Panc1 (cell line): ENCODE measurements at regions not wholly inside any gene's neighbourhood (a gene's known extent, or its start where the extent isn't known, plus 50 kb on each side); places are given as distances from the start of the nearest gene placed in this dataset.
"Not testable (repeated sequence)": the region's sequence is repeated elsewhere in the genome, so short reads cannot be mapped to it uniquely, and the experiment has no call there.

Experiments used
- ATAC-seq: fragments of 200-7000 bp; cut with Tn5 transposase; 2 replicates; pipeline ENCODE4 v1.9.1; 2020; ENCODE audit warnings: mild to moderate bottlenecking, moderate library complexity
- BruUV-seq: library from RNA; stranded (reverse); fragments of 400-500 nt; replicated peaks from 2 replicates; lab custom pipeline; 2021; lab: Mats Ljungman, UMichigan
- CTCF ChIA-PET: fragments of 300-600 bp; sonication (Branson Sonifier 250); formaldehyde crosslinking; loops from one replicate; lab custom pipeline; 2022; ENCODE audit warnings: antibody characterized with exemption; lab: Charles Lee
- POLR2A ChIA-PET: fragments of 300-600 bp; sonication (Branson Sonifier 250); formaldehyde crosslinking; loops from one replicate; lab custom pipeline; 2022; ENCODE audit warnings: antibody characterized with exemption; lab: Charles Lee
- DNase-seq: peaks from one replicate; pipeline ENCODE4 v3.0.0-alpha.2; 2010; ENCODE audit warnings: low read depth, low spot score
- H3K27ac ChIP-seq: 2 replicates; pipeline ENCODE4 v1.5.1; 2011; ENCODE audit warnings: mild to moderate bottlenecking, low read length, inconsistent platforms
- H3K27me3 ChIP-seq: fragments of 200-500 bp; sonication (Bioruptor generic); 2 replicates; pipeline ENCODE4 v1.6.0; 2014; ENCODE audit warnings: low read length, inconsistent platforms; ENCODE audit not compliant: control insufficient read depth, insufficient read depth
- H3K36me3 ChIP-seq: fragments of 200-500 bp; sonication (Bioruptor generic); 2 replicates; pipeline ENCODE4 v1.5.1; 2014; ENCODE audit warnings: inconsistent platforms, mild to moderate bottlenecking, low read length, moderate library complexity; ENCODE audit not compliant: control insufficient read depth, insufficient read depth
- H3K4me1 ChIP-seq: 2 replicates; pipeline ENCODE4 v1.5.1; 2011; ENCODE audit warnings: inconsistent platforms, mild to moderate bottlenecking, low read length, moderate library complexity; ENCODE audit not compliant: control insufficient read depth, insufficient read depth
- H3K4me3 ChIP-seq, 2 experiments: 2 replicates each; pipeline ENCODE4 v1.5.1; 2011 to 2012; ENCODE audit warnings: low read depth in 2 of 2, low read length in 2 of 2, mild to moderate bottlenecking in 2 of 2, inconsistent platforms in 1 of 2, moderate library complexity in 1 of 2
- H3K9me3 ChIP-seq: fragments of 200-500 bp; sonication (Bioruptor generic); 2 replicates; pipeline ENCODE4 v1.5.1; 2014; ENCODE audit warnings: low read depth, mild to moderate bottlenecking, inconsistent platforms, low read length, moderate library complexity; ENCODE audit not compliant: control insufficient read depth, insufficient read depth
- POLR2AphosphoS5 ChIP-seq: IDR thresholded peaks from 2 replicates; pipeline ENCODE4 v1.6.1; 2012; ENCODE audit warnings: mild to moderate bottlenecking, low read depth, low read length, moderate library complexity
- REST ChIP-seq, 2 experiments: IDR thresholded peaks; 2 replicates each; pipeline ENCODE4 v1.6.1; 2011 to 2012; ENCODE audit warnings: low read depth in 2 of 2, control low read depth in 1 of 2, low read length in 1 of 2, mild to moderate bottlenecking in 1 of 2, moderate library complexity in 1 of 2; ENCODE audit not compliant: insufficient read depth in 1 of 2
- SIN3A ChIP-seq: IDR thresholded peaks from 2 replicates; pipeline ENCODE4 v1.6.1; 2012; ENCODE audit warnings: low read depth, mild to moderate bottlenecking, low read length, moderate library complexity, borderline replicate concordance; ENCODE audit not compliant: insufficient read depth
- TCF7L2 ChIP-seq: IDR thresholded peaks from 2 replicates; pipeline ENCODE4 v1.6.1; 2011; ENCODE audit warnings: mild to moderate bottlenecking, low read depth, low read length, inconsistent platforms
- in situ Hi-C: cut with HindIII; loops from 2 replicates; pipeline ENCODE4 v1.10.0; 2016; ENCODE audit warnings: low sequenced_read_pairs, low pct_unique_long_range_greater_than_20kb
- intact Hi-C: fragments of 100-400 bp; cut with micrococcal nuclease; formaldehyde crosslinking; loops from one replicate; pipeline ENCODE4 v1.10.0; 2022; ENCODE audit not compliant: unreplicated experiment
- TF ChIP-seq, protein P1 (sequence below): fragments of 450-650 bp; IDR thresholded peaks from 2 replicates; pipeline ENCODE4 v1.5.1; 2017; ENCODE audit warnings: mild to moderate bottlenecking

DNA sequence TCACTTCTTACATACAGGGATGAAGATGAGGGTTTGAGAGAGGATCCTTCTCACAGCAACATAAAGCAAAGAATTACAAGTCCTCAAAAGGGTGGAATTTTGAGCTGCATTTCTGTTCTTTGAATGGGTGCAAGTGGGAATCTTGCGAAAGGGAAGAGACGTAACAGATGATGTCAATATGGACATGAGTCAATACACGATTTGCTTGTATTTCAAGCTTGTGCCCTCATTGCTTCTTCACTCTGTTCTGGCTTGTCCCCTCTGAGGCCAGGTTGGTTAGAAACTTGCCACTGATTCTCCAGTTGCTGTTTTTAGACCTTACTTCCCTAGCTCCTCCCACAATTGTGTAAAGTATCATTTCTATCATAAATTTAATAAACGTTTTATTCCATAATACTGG is 104.8 kb upstream of the CLINT1 start:
- ChIA-PET CTCF (no interaction called here), POLR2A (no interaction called here)
- TF ChIP-seq TCF7L2 (no peak), REST (IDR thresholded peaks at IDR 0.05; ENCODE audit: insufficient read depth in 1 of 2, low read depth in 2 of 2, low read length in 1 of 2) (no peak), POLR2AphosphoS5 (no peak), SIN3A (no peak)
- TF ChIP-seq, protein P1, sequence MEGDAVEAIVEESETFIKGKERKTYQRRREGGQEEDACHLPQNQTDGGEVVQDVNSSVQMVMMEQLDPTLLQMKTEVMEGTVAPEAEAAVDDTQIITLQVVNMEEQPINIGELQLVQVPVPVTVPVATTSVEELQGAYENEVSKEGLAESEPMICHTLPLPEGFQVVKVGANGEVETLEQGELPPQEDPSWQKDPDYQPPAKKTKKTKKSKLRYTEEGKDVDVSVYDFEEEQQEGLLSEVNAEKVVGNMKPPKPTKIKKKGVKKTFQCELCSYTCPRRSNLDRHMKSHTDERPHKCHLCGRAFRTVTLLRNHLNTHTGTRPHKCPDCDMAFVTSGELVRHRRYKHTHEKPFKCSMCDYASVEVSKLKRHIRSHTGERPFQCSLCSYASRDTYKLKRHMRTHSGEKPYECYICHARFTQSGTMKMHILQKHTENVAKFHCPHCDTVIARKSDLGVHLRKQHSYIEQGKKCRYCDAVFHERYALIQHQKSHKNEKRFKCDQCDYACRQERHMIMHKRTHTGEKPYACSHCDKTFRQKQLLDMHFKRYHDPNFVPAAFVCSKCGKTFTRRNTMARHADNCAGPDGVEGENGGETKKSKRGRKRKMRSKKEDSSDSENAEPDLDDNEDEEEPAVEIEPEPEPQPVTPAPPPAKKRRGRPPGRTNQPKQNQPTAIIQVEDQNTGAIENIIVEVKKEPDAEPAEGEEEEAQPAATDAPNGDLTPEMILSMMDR: no peak
- BruUV-seq: no TSS peak
- Histone ChIP-seq H3K9me3 (no peaks in the 10 kb centered on the region), H3K4me3 (no peak overlapping the region), H3K27ac (no peak overlapping the region), H3K27me3 (no peaks in the 10 kb centered on the region), H3K4me1 (no peaks in the 10 kb centered on the region), H3K36me3 (no peaks in the 10 kb centered on the region)
- intact Hi-C loops (no loop called here), in situ Hi-C loops (no loop called here)
- ATAC-seq (no peak), DNase-seq (no peak)

GRCh38 chr5:157963244-157963643 is 104.3 kb upstream of the CLINT1 start:
- no peaks in the 10 kb centered on the region for H3K4me1 ChIP-seq
- in situ Hi-C loops (no loop called here), intact Hi-C loops (no loop called here)
- TF ChIP-seq POLR2AphosphoS5: no peak
- TF ChIP-seq REST (IDR thresholded peaks at IDR 0.05; ENCODE audit: insufficient read depth in 1 of 2, low read depth in 2 of 2, low read length in 1 of 2): no peak
- TF ChIP-seq TCF7L2: no peak
- TF ChIP-seq SIN3A: no peak
- TF ChIP-seq, protein P1: no peak
- ATAC-seq: no peak
- ChIA-PET CTCF (no interaction called here), POLR2A (no interaction called here)
- no peaks in the 10 kb centered on the region for H3K27me3 ChIP-seq
- no peak overlapping the region for H3K27ac ChIP-seq
- no TSS peak for BruUV-seq
- H3K9me3 ChIP-seq: no peaks in the 10 kb centered on the region
- no peaks in the 10 kb centered on the region for H3K36me3 ChIP-seq
- no peak for DNase-seq
- no peak overlapping the region for H3K4me3 ChIP-seq

GRCh38 chr5:157962686-157963085 is 103.7 kb upstream of the CLINT1 start:
- H3K4me3 ChIP-seq, CTCF ChIA-PET, H3K36me3 ChIP-seq, H3K27me3 ChIP-seq, H3K4me1 ChIP-seq, BruUV-seq, ATAC-seq, H3K9me3 ChIP-seq, intact Hi-C loops, H3K27ac ChIP-seq, DNase-seq, POLR2A ChIA-PET, in situ Hi-C loops: not testable (repeated sequence)
